ENCODE measurements at regions not wholly inside any gene's neighbourhood (a gene's known extent, or its start where the extent isn't known, plus 50 kb on each side); places are given as distances from the start of the nearest gene placed in this dataset.
"Not testable (repeated sequence)": the region's sequence is repeated elsewhere in the genome, so short reads cannot be mapped to it uniquely, and the experiment has no call there.

GRCh38 chr12:125512541-125513298 is 447.5 kb downstream of the AACS start:
- peak; percentile 4 to 36 for DNase-seq

GRCh38 chr12:125515887-125516286 is 450.7 kb downstream of the AACS start:
- no peak for DNase-seq

DNA sequence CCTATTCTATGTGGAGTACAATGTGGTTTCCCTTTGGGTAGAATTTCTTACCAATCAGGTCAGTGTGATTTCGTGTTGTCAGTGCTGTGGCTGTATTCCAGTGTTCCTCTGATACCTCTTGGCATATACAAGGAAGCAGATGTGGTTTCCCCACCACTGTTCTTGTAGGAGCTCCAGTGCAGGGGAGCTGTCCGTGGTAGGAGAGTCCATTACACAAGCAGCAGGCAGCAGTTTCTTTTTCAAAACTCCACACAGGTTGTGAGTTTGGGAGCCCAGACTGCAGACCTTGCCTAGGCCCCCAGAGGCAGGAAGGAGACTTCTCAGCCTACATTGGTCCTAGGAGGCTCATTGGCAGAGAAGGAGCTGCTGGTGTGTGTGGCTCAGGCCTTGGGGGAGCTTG is 452.8 kb downstream of the AACS start:
- DNase-seq: no peak

GRCh38 chr12:125519026-125519651 is 453.9 kb downstream of the AACS start:
- DNase-seq: no peak

GRCh38 chr12:125525879-125526278 is 460.6 kb downstream of the AACS start:
- DNase-seq: no peak

DNA sequence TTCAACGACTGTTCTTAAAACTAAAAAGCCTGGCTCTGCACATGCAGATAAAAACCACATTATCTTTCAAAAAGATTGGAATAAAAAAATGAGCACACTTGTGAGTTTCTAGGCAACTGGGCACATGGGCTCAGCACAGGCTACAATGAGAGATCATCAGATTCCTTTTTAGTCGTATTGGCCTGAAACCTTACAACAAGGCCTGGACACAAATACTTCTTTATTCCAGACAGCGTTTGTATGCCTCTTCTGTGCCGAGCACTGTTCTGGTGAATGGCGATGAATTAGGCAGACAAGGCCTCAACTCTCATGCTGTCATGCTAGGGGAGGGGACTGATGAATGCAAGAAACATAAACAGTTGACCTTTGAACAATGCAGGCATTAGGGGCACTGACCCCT is 463.0 kb downstream of the AACS start:
- DNase-seq: no peak

DNA sequence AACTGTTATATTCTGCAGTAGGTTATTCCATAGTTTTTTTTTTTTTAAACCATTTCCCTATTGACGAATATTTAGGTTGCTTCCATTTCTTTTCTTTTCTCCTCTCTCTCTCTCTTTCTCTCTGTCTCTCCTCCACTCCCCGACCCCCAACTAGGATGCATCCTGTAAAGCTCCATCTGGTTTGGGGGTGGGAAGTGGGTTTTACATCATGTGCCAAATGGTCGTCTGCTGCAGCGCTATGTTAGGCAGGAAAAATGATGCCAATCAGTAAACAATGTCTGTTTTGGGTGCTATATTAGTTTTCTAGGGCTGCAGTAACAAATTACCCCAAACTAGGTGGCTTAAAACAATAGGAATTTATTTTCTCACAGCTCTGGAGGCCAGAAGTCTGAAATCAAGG is 465.0 kb downstream of the AACS start:
- no peak for DNase-seq

DNA sequence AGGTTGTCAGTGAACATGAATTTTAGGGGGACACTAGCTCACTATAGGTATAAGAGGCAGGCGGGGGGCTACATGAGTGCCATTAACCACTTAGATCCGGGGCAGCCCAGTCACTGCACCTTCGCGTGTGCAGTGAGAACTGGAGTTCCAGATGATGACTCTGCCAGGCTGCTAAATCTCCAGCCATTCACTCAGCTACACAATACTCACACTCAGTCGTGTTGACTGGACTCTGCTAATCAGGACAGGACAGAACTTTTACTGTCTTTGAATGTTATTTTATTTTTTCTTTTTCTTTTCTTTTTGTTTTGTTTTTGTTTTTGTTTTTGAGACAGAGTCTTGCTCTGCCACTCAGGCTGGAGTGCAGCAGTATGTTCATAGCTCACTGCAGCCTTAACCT is 465.6 kb downstream of the AACS start:
- no peak for DNase-seq

DNA sequence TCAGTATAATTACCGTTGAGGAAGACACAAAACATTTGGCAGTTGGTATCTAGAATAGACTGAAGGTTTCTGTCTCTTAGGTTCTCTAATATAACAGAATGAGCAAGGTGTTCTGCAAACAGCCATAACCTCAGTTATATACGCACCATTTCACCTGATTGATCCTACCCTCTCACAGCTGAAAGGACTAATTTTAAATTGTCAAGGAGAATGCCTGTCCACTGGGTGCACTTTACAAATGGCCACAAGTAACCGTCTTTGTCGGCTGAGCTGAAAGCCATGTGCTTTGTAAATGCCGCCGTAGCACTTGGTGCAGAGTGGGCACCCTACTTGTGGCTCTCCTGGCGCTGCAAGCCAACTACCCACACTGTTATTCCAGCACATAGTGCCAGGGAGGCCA is 466.3 kb downstream of the AACS start:
- DNase-seq: no peak

DNA sequence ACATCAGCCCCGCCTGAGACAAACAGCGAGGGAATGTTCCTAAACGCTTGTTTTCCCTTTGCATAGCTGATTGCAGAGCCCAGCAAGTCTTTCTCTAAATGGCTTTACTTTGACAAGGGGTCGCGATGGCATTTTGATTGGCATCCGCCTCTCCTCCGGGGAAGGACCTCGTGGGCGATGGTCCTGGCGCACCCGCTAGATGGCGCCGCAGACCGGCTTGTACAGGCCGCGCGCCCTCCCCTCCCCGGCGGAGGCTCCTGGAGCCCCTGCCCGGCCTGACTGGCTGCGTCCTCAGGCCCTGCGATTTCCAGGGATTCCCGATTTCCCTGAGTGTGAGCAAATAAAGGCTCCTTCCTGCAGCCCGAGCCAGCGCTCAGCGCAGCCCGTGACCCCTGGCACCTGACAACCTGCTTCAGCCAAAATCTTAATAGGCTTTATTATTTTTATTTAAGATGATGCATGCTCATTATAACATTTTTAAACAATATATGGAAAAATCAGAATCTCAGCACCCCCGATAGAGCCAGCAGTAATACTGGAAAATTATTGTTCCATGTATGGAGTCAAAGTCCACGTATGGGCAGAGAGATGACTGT is 468.3 kb downstream of the AACS start:
- DNase-seq: no peak

DNA sequence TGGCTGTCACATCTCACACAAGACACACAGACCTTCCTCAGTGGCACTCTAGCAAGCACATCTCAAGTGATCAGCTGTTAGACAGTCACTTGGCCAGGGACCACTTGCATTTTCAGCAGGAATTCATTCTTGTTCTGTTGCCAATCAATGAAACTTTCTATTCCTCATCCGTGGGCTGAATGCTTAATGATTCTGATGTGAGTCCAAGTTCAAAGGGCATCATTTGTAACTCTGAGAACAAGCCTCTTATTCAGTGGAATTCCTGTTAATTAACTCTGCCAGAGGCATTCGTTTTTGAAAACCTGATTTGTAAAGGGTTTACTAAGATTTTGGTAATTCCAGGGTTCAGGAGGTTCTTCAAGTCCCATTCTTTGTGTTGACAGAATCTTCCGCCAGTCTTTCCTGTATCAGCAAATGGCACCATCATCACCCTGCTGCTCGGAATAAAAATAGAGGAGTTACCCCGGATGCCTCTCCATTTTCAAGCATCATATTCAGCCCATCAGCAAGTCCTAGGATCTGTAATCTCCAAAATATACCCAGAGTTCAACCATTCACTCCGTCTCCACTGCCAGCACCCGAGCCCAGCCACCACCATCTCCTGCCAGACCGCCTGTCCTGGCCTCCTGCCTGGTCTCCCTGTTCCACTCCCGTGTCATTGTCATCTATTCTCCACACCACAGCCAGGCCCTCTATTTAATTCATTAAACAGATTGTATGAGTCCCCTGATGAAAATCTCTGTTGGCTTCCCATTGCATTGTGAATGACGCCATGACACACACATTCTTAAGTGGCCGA is 473.4 kb downstream of the AACS start:
- DNase-seq: no peak

- no peak for DNase-seq
These were observed 475.5 kb downstream of the AACS start for GRCh38 chr12:125540580-125541204.

GRCh38 chr12:125544960-125545359 is 479.7 kb downstream of the AACS start:
- no peak for DNase-seq

GRCh38 chr12:125549171-125549570 is 483.9 kb downstream of the AACS start:
- DNase-seq: no peak

DNA sequence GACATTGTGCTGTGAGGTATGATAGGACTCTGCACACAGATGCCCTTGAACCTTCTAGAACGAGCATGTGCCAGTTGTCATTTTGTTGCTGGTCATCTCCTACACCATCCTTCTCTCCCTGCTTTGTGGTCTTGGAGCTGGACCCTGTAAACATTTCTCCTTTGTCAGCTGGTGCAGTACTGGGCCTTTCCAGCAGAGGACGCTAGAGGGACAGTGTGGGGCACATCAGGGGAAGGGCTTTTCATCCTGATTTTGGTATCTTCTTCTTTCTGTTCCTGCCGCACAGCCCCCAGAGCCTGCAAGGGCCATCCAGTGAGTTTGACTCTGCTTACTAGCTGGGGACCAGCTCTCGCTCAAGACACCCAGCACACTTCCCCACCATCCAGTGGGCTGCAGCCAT is 484.6 kb downstream of the AACS start:
- DNase-seq: no peak

GRCh38 chr12:125552295-125552694 is 487.1 kb downstream of the AACS start:
- DNase-seq: no peak

GRCh38 chr12:125561008-125561407 is 495.8 kb downstream of the AACS start:
- not testable (repeated sequence) for DNase-seq

DNA sequence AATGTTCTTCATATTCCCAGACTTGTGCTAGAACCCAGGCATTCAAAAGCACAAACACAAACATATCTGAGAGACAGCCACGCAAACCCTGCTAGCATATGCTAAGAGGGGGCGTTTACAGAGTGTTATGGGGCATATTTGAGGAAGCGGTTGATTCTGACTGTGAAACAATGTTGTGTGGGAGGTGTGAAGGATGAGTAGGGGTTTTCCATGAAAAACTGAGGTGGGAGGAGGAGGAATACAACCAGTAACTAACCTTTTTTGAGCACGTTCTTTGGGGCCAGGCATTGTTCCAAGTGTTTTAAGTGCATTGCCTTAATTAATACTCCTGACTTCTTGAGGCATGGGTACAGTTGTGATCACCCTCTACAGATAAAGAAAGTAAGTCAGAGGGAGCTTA is 499.5 kb downstream of the AACS start:
- DNase-seq: no peak

DNA sequence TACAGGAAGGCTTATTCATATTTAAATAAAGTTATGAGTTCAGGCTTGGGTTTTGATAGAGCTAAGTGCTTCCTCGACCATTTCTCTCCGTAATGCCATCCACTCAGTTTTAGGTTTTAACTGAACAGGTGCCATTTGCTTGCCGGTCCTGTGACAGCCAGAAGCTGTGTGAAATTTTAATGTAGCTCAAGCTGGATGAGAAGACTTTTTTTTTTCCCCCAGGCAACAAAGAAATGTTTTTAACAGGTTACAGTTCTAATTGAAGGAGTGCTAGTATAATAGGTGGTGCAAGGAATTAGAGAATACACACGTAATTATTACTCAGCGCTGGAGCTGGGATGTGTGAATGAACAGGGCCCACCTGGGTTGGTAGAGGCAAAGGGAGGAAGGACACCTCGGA is 502.3 kb downstream of the AACS start:
- no peak for DNase-seq

DNA sequence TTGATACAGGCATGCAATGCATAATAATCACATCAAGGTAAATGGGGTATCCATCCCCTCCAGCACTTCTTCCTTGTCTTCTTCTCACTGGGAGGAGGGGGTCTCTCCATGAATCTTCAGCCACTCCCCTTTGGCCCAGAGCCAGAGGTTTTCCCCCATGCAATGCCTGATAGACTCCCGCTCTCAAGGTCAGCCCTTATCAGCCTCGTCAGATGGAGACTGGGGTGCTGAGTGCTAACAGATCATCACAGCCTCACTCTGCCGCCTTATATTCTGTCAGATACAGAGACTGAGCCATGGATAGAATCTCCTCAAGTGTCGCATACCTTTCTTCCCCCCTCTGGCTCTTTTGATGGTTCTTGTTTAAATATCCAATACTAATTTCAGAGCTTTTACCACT is 503.1 kb downstream of the AACS start:
- DNase-seq: no peak

GRCh38 chr12:125573271-125573670 is 508.0 kb downstream of the AACS start:
- DNase-seq: no peak

- no peak for DNase-seq
These were observed 512.1 kb downstream of the AACS start for GRCh38 chr12:125577334-125577733.

- DNase-seq: no peak
These were observed 514.7 kb downstream of the AACS start for GRCh38 chr12:125579916-125580315.

All from Kasumi-1 (cell line).